HG02588 (cell line): ENCODE measurements at regions not wholly inside any gene's neighbourhood (a gene's known extent, or its start where the extent isn't known, plus 50 kb on each side); places are given as distances from the start of the nearest gene placed in this dataset.

Experiments used
- ATAC-seq: cut with Tn5 transposase; IDR thresholded peaks from one replicate; pipeline ENCODE4 v1.9.1; 2021; ENCODE audit warnings: mild to moderate bottlenecking, moderate library complexity; ENCODE audit not compliant: unreplicated experiment

- ATAC-seq: no peak
Measured at GRCh38 chr1:218705911-218706893, 361.1 kb downstream of the TGFB2 start.

- ATAC-seq: no peak
Measured at GRCh38 chr1:218711001-218711400, 365.9 kb downstream of the TGFB2 start.

GRCh38 chr1:218711884-218712674 is 366.9 kb downstream of the TGFB2 start:
- ATAC-seq: no peak

DNA sequence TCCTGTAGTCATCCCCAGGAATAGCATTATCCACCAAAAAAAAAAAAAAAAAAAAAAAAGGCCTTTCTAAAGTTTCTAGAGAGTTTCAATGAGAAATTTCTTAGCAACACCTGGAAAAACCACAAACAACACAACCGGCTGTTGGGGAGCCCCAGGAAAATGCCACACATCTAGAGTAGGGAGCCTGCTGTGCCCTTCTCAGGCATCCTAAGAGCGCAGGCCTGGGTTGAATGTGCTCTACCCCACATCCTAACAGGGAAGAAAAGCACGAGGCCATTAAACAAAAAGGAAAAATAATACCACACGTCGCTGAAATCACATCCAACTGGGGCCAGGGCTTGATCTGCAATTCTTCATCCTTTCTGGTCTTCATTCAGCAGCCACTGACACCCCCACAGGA is 367.5 kb downstream of the TGFB2 start:
- no peak for ATAC-seq

GRCh38 chr1:218715961-218716669 is 371.0 kb downstream of the TGFB2 start:
- no peak for ATAC-seq

DNA sequence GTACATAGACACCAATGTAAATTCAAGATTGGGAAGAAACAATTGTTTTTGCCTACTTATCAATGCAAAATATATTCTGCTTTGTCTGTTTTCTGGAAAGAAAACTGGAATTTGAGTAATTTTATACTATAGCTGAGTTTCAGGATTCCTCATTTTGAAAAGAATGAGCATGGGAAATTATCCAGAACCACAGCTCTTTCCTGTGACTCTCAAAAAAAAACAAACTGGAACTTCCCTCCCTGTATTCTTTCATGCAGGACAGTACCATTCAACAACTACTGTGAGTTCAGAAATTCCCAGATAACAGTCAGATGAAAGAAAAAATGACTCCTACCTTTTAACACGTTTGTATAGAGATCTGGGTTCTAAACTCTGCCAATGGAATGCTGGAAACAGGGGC is 372.4 kb downstream of the TGFB2 start:
- no peak for ATAC-seq

- no peak for ATAC-seq
Measured at GRCh38 chr1:218718206-218718605, 373.1 kb downstream of the TGFB2 start.

GRCh38 chr1:218718977-218719376 is 373.8 kb downstream of the TGFB2 start:
- ATAC-seq: no peak

GRCh38 chr1:218728898-218729565 is 383.9 kb downstream of the TGFB2 start:
- ATAC-seq: no peak

GRCh38 chr1:218735436-218736032 is 390.4 kb downstream of the TGFB2 start:
- ATAC-seq: no peak

- no peak for ATAC-seq
Measured at GRCh38 chr1:218739426-218739825, 394.3 kb downstream of the TGFB2 start.

DNA sequence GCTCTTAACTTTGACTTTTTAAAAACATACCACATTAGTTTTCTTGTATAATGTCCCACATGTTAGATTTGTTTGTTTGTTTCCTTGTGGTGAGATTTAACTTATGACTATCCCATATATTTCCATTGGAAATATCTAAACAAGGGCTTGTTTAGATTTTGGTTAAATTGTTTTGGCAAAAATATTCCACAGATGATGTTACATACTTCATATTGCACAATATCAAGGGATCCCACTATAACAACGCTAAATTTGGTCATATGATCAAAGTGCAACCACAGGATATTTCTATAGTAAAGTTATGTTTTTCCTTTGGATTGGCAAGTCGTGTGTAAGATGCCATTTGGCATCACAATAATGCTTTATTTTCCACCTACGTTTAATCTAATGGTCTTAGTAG is 396.7 kb downstream of the TGFB2 start:
- ATAC-seq: no peak

DNA sequence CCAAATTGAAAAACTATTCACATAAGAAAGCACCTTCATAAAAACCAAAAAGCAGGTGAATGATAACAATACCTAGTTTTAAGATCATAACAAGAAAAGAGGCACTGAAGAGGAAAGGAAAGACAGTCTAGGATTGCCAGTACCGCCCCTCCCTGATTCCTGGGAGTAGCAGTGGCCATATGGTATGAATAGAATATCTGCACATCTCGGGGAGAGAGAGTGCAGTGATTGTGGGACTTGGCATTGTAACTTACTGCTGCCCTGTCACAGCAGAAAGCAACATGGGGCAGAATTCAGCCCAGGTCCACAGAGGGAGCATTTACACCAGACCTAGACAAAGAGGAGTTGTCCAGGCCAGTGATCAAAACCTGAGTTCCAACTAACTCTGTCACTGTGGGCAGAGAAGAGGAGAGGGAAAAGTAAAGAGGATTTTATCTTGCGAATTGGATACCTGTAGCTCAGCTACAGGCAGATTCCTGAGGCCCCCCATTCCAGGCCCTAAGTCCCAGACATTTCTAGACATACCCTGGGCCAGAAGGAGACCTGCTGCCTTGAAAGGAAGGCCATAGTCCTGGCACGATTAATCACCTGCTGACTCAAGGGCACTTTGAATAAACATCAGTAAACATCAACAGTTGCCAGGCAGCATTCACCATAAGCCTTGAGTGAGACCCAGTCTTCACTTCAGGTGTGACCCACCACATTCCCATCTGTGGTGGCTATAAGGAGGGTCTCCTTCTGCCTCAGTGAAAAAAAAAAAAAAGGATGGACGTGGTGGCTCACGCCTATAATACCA is 397.5 kb downstream of the TGFB2 start:
- no peak for ATAC-seq

DNA sequence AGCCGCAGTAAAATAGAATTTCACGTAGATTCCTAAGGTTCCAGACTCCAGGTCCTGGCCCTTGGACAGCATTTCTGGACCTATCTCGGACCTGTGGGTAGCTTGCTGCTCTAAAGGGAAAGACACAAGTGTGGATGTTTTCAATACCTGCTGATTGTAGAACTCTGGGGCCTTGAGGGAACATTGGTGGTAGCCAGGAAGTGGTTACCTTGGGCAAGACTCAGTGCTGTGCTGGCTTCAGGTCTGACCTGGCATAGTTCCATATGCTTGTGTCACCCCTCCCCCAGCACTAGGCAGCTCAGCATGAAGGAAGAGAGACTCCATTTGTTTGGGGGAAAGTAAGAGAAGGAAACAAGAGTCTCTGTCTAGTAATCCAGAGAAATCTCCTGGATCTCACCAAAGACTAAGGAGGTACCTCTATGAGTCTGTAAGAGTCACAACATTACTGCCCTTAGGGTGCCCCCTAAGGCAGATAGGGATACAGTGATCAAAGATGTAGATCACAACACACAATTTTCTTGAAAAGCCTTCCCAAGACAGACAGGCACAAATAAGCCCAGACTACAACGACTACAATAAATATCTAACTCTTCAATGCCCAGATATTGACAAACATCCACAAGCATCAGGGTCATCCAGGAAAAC is 398.8 kb downstream of the TGFB2 start:
- no peak for ATAC-seq

GRCh38 chr1:218748071-218748470 is 402.9 kb downstream of the TGFB2 start:
- ATAC-seq: no peak

DNA sequence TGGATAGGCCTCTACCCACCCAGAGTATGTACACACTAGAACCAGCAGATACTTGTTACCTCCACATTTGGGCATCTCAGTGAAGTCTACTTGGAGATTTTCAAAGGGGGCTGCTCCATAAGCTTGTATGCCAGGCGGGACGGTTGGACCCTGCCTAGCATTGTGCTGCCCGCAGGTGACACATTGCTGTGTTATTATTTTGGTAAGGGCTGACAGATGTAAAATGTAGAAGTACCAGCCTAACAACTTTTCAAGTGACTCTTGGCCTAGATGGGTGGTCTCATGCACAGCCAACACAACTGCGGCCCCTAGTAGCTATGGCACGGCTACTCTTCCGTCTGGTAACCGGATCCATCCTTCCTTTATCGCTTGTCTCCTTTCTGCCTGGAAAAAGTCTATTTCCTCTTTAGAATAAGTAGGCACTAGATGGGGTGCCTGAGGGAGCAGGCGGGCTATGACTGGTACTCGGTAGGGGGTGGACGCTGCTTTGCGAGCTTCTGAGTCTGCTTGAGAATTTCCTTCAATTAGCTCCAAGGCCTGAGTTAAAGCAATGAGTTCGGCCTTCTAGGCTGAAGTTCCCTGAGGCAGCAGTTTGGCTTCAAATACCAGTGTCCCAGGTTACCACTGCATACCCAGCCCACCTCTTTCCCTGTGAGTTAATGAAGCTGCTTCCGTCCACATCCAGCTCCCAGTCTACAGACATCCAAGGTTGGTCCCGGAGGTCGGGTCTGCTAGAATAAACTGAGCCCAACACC is 405.3 kb downstream of the TGFB2 start:
- ATAC-seq: no peak

DNA sequence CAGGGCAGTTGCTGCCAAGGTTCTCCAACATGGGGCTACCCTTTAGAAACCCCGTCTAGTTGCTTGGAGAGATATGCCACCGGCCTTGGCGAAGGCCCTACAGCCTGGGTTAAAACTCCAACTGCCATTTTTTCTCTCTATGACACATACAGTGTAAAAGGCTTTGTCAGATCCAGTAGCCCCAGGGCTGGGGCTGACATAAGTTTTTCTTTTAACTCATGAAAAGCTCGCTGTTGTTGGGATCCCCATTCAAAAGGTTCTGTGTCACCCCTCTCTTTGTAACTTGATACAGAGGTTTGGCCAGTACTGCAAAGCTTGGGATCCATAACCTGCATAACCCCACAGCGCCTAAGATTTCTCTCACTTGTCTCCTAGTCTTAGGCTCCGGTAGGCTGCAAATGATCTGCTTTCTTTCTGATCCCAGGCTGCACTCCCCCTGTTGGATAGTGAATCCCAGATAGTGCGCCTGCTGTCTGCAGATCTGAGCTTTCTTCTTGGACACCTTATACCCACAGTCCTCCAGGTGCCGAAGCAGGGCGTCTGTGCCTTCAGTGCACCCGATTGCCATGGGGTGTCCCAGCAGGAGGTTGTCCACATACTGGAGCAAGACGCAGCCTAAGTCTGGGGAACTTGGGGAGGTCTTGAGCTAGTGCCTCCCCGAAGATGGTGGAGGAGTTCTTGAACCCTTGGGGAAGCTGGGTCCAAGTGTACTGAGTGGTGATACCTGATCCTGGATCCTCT is 406.2 kb downstream of the TGFB2 start:
- ATAC-seq: no peak

DNA sequence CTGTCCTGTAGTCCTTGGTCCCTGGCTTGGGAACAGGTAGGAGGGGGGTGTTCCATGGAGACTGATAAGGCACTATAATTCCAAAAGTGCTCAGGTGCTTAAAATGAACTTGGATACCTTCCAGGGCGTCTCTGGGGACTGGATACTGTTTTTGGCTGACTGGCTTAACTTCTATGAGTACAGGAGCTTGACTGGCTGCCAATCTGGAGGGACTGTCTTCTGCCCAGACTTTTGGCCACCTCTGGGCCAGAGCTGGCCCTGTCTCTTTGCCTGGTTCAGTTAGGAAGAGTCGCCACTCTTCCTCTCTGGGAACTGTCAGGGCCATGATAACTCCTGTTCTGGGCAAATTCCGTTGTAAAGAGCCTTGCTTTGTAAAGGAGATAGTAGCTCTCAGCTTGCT is 407.0 kb downstream of the TGFB2 start:
- no peak for ATAC-seq
